CD4-positive, alpha-beta T cell treated with Interleukin-17A for 1 hour (primary cell): ENCODE measurements at regions not wholly inside any gene's neighbourhood (a gene's known extent, or its start where the extent isn't known, plus 50 kb on each side); places are given as distances from the start of the nearest gene placed in this dataset.
"Not testable (repeated sequence)": the region's sequence is repeated elsewhere in the genome, so short reads cannot be mapped to it uniquely, and the experiment has no call there.

Source experiments
- DNase-seq: peaks from one replicate; pipeline ENCODE4 v3.0.0-alpha.2; 2020

DNA sequence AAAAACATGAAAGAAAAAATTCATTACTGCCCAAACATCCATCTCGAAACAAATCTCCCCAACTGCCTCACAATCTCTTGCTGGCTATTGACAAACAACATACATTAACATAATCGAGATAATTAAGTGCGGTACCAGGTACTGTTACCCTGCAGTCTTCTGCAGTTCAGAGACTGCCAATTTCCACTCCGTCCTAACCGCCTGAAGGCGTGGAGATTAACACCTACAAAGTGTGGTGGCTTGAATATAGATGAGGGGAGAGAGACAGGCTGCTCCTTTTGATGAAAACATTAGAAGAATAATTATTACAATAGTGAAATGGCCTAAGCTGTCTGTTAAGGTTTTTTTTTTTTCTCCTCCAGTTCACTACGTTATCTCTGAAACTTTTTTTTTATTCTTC is 258.9 kb upstream of the SOX4 start:
- no peak for DNase-seq

GRCh38 chr6:21335591-21335990 is 258.0 kb upstream of the SOX4 start:
- DNase-seq, result no peak

GRCh38 chr6:21337263-21337662 is 256.3 kb upstream of the SOX4 start:
- no peak for DNase-seq

DNA sequence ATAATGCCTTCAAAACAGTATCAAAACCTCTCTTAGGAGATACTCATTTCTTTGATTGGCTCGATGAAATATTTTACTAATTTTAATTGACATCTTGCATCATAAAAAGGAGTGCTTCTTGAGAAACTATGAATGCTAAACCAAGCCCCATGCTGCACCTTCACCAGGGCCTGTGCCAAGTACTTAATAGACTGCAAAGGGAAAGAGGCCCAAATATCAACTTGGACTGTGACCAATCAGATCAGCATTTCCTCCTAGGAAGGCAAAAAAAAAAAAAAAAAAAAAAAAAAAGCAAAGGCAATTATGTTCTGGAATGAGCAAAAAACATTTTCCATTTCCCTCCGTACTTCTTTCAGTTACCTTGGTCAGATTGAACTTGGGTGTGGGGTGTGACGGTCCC is 253.0 kb upstream of the SOX4 start:
- no peak for DNase-seq

DNA sequence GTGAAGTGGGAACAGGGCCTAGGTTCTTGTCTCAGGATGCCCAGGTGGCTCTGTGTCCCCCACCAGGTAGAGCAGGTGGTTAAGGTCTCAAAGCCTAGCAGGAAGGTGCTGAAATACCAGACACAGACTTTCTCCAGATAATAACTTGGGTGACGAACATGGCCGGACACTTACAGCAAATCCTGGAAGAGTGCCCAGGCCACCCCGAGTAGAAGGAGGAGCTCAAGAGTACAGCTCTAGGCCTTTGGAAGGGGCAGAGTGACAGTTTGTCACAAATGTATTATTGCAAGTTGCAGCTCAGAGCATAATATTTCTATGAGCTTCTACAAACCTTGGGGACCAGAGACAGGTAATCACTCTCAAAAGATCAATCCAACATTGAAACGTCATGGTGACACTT is 251.6 kb upstream of the SOX4 start:
- DNase-seq, result no peak

DNA sequence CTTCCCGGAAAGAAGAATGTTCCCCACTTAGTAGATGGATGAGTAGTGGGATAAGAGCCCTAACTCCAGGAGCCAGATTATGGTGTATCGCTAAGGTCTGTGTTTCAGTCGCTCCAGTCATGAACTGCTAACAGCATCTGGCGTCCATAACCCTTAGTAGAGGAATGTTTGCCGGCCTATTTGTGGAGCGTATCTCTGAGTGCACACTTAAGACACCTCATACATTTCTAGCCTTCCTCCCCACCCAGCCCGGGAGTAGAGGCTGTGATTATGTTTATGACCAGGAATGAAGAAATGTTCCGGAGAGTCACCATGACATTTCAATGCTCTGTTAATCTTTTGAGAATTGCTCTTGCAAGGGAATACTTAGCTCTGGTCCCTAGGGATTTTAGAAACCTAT is 251.1 kb upstream of the SOX4 start:
- no peak for DNase-seq

DNA sequence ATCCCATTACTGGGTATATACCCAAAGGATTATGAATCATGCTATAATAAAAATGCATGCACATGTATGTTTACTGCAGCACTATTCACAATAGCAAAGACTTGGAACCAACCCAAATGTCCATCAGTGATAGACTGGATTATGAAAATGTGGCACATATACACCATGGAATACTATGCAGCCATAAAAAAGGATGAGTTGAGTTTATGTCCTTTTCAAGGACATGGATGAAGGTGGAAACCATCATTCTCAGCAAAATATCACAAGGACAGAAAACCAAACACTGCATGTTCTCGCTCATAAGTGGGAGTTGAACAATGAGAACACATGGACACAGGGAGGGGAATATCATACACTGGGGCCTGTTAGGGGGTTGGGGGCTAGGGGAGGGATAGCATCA is 247.8 kb upstream of the SOX4 start:
- DNase-seq, result not testable (repeated sequence)

GRCh38 chr6:21348146-21348503 is 245.4 kb upstream of the SOX4 start:
- no peak for DNase-seq

DNA sequence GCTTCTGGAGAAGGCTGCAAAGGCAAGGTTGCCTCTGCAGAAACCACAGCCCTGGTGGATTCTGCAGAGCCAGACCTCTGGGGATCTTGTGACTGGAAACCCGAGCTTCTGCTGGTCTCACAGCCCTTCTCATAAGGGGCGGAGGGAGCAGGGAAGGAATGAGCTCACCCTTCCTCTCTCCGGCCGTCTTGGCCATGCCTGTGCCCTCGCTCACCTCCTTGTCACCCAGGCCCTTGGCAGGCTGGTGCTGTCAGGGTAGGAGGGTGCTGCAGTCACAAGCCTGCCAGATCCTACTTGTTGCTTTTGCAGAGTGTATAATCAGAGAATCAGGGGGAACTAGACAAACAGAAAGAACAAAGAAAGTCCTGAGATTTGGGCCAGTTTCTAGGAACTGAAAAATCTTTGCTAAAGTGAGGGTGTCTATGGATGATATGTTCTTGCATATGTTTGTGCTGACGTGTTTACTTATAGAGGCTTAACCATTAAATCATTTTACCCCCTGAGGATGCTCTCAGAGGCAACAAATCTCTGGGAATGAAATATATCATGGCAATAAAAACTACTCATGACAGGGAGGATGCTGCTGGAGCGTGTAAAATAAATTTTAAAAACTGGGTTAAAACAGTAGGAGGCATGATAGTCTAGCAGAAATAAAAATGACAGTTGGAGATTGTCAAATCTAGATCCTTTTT is 244.9 kb upstream of the SOX4 start:
- no peak for DNase-seq

- DNase-seq, result no peak
Observed at GRCh38 chr6:21349834-21350233, 243.7 kb upstream of the SOX4 start.

GRCh38 chr6:21350926-21351325 is 242.6 kb upstream of the SOX4 start:
- DNase-seq, result no peak

DNA sequence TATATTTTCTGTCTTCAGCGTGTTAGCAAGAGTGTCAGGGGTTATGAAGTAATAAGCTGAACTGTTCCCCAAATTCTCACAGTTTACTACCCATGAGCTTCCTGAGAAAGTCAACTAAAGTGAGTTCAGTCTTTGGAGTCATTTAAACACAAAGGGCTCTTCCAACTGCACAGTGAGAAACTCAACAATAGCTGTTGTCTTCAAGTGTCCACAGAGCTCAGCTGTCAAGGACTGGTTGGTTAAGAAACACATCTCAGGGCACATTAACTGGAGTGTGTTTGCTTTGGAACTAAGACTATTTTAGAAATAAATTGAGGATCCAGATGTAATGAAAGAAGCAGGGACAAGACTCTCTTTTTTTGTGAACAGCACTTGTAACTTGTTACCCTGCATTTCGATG is 241.4 kb upstream of the SOX4 start:
- no peak for DNase-seq

- DNase-seq, result no peak
Observed at GRCh38 chr6:21354805-21355238, 238.7 kb upstream of the SOX4 start.

GRCh38 chr6:21355638-21356037 is 237.9 kb upstream of the SOX4 start:
- no peak for DNase-seq

GRCh38 chr6:21357262-21357661 is 236.3 kb upstream of the SOX4 start:
- no peak for DNase-seq

GRCh38 chr6:21359926-21360325 is 233.6 kb upstream of the SOX4 start:
- DNase-seq, result no peak

DNA sequence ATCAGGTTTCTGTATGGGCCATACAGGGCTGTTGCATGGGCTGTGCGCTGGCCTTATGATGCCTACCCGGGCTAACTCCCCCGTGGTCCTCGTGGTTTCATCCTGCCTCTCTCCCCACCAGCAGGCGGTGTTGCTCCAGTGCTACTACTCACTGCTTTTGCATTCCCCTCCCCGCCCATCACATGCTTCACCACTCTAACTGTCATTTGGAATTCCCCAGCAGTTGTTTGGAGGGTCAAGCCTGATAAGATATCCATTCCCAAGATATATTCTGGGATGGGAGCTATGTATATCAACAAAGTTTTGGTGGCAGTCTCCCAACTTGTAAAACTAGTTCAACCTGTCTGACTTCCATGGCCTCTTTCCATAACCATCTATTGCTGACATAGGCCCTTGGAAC is 233.2 kb upstream of the SOX4 start:
- no peak for DNase-seq

DNA sequence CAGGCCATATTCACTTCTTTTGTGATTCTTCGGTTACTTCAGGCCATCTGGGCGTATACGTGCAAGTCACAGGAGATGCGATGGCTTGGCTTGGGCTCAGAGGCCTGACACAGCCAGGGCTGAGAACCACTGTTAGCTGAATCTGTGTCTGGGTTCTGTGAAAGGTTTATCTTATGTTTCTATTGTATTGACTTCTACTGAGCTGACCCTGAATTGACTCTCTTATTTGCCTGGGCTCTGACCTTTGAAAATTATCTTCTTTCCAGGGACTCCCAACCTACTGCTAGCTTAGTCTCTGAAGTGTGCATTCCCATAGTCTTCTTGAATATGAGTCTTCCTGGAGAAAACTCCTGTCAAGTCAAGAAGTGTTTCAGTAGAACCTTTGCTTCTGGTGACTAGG is 226.4 kb upstream of the SOX4 start:
- DNase-seq, result no peak

GRCh38 chr6:21367649-21368154 is 225.8 kb upstream of the SOX4 start:
- DNase-seq, result no peak

GRCh38 chr6:21371061-21371460 is 222.5 kb upstream of the SOX4 start:
- no peak for DNase-seq

- no peak for DNase-seq
Observed at GRCh38 chr6:21371676-21372171, 221.8 kb upstream of the SOX4 start.

GRCh38 chr6:21375151-21376116 is 218.1 kb upstream of the SOX4 start:
- DNase-seq, result no peak

DNA sequence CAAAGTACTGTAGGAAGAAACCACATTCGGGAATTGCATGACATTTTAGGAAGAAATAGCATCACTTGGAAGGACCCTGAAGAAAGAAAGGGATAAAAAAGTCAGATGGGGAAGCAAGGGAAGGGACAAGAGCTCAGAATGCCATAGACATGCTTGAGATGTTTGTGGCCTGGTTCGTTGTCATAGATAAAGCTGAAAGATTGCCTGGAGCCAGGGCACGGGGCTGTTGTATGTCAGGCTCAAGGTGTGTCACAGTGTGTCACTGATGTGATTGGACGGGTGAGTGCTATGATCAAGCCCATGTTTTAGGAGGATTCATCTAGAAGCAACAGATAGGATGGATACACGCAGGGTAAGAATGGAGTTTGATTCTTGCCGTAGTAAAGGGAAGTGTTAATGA is 216.2 kb upstream of the SOX4 start:
- no peak for DNase-seq
